ENCODE measurements at regions not wholly inside any gene's neighbourhood (a gene's known extent, or its start where the extent isn't known, plus 50 kb on each side); places are given as distances from the start of the nearest gene placed in this dataset.
A peak's percentile ranks its signal among the peaks of the same experiment; 100 is the strongest.
"Not testable (repeated sequence)": the region's sequence is repeated elsewhere in the genome, so short reads cannot be mapped to it uniquely, and the experiment has no call there.

DNA sequence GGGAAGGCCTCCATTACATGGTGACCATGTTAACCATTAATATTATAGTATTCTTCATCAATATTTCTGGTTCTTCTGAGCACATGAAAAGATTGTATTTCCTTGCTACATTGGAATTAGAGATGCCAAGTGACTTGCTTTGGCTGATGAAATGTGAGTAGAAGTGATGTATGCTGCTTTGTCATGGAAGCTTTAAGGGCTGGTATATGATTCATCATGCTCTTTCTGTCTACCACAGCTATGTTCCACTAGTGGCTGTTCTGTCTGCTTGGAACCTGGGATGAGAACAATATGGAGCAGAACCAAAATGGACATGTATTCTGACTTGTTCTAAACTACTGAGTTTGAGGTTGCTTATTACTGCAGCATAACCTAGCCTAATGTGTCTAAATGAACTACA lies 163.3 kb downstream of the TM2D1 start:
- Mint-ChIP-seq H3K27ac (no peak overlapping the region), H3K36me3 (ENCODE audit: low read depth) (no peaks in the 10 kb centered on the region), H3K4me1 (ENCODE audit: low read depth) (no peaks in the 10 kb centered on the region), H3K27me3 (no peaks in the 10 kb centered on the region), H3K9me3 (peaks cover 9% of the 10 kb centered on the region), H3K4me3 (no peak overlapping the region)
- no peak for DNase-seq

DNA sequence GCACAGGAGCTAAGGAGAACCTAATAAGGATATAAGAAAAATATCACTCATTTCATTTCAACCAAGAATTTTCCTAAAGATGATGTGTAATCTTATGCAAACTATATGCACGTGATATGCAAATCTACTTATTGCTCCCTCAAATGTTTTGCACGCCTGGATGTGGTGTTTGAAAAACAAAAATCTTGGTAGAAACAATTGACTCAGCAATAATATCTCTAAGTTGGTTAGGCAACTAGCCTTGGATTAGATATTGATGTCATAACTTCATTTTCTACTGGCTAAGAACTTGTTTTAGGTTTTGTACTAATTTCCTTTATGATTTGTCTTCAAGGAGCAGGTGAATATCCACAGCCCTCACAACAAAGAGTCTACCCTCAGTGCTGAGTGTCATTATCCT lies 164.6 kb downstream of the TM2D1 start:
- no peak overlapping the region for H3K4me3 Mint-ChIP-seq
- peaks cover 5% of the 10 kb centered on the region for H3K9me3 Mint-ChIP-seq
- no peak for DNase-seq
- H3K27me3 Mint-ChIP-seq: no peaks in the 10 kb centered on the region
- no peaks in the 10 kb centered on the region for H3K4me1 Mint-ChIP-seq (ENCODE audit: low read depth)
- H3K27ac Mint-ChIP-seq: no peak overlapping the region
- H3K36me3 Mint-ChIP-seq (ENCODE audit: low read depth): no peaks in the 10 kb centered on the region

DNA sequence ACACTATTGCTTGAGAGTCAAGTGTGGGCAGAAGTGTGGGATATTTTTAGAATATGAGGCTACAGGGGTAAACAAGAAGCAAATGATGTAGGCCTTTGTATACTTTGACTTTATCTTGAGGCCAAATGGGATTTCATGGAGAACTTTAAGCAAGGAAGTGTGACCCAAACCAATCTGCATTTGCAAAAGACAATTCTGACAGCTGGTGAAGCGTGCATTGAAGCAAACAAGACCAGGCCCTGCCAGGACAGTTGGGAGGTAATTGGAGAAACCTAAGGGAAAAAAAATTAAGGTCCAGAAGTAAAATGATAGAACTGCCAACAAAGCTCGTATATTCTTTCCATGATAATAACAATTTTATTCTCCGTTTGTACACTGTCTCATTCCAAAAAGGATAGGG lies 168.3 kb downstream of the TM2D1 start:
- no peak for DNase-seq
- Mint-ChIP-seq H3K9me3 (no peaks in the 10 kb centered on the region), H3K36me3 (ENCODE audit: low read depth) (no peaks in the 10 kb centered on the region), H3K4me3 (no peak overlapping the region), H3K27me3 (peaks cover 3% of the 10 kb centered on the region), H3K27ac (no peak overlapping the region), H3K4me1 (ENCODE audit: low read depth) (no peaks in the 10 kb centered on the region)

DNA sequence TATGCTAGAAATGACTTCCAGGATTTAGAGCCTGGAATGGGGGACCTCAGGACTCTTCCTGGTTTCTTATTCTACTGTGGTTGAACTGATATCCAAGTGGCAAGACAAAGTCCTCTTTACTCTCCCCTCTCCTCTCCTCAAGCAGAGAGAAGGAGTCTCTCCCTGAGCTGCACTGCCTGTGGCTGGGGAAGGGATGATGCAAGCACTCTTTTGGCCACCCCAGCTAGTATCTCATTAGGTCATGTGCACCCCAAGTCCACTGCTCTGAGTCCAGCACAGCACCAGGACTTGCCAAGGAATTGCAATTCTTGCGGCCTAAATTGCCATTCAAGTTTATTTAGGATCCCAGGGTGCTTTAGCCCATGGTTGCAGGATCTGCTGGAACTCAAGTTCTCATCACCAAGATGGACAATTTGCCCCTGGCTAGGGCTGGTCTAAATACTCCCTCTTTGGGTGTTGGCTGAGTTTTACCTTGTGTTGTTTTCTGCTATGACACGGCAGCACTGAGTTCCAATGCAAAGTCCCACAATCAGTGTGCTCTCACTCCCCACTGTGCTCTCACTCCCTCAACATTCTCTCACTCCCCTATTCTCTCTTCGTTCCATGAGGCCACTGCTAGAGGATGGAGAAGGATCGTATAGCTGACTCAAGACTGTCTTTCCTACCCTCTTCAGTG lies 172.2 kb downstream of the TM2D1 start:
- Mint-ChIP-seq H3K27ac (no peak overlapping the region), H3K36me3 (ENCODE audit: low read depth) (no peaks in the 10 kb centered on the region), H3K9me3 (no peaks in the 10 kb centered on the region), H3K27me3 (peaks cover 5% of the 10 kb centered on the region), H3K4me3 (no peak overlapping the region), H3K4me1 (ENCODE audit: low read depth) (no peaks in the 10 kb centered on the region)
- DNase-seq: no peak

DNA sequence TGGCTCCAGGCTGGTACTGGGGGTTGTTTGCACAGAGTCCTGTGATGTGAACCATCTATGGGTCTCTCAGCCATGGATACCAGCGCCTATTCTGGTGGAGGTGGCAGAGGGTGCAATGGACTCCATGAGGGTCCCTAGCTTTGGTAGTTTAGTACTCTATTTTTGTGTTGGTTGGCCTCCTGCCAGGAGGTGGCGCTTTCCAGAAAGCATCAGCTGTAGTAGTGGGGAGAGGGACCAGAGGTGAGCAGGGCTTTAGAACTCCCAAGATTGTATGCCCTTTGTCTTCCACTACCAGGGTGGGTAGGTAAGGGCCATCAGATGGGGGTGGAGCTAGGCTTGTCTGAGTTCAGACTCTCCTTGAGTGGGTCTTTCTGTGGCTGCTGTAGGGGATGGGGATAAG lies 177.6 kb downstream of the TM2D1 start:
- not testable (repeated sequence) for H3K27me3 Mint-ChIP-seq; H3K4me3 Mint-ChIP-seq; H3K27ac Mint-ChIP-seq; H3K9me3 Mint-ChIP-seq; H3K36me3 Mint-ChIP-seq (ENCODE audit: low read depth)
- peak; percentile 33 for DNase-seq
- H3K4me1 Mint-ChIP-seq (ENCODE audit: low read depth): peaks cover 15% of the 10 kb centered on the region

DNA sequence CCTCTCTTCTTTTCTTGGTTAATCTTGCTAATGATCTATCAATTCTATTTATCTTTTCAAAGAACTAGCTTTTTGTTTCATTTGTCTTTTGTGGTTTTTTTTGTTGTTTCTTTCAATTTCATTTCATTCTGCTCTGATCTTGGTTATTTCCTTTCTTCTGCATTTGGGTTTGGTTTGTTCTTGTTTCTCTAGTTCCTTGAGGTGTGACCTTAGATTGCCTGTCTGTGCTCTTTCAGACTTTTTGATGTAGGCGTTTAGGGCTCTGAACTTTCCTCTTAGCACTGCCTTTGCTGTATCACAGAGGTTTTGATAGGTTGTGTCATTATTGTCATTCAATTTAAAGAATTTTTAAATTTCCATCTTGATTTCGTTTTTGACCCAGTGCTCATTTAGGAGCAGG lies 180.1 kb downstream of the TM2D1 start:
- not testable (repeated sequence) for H3K4me3 Mint-ChIP-seq; DNase-seq; H3K9me3 Mint-ChIP-seq; H3K27me3 Mint-ChIP-seq; H3K36me3 Mint-ChIP-seq (ENCODE audit: low read depth); H3K27ac Mint-ChIP-seq
- peaks cover 15% of the 10 kb centered on the region for H3K4me1 Mint-ChIP-seq (ENCODE audit: low read depth)

DNA sequence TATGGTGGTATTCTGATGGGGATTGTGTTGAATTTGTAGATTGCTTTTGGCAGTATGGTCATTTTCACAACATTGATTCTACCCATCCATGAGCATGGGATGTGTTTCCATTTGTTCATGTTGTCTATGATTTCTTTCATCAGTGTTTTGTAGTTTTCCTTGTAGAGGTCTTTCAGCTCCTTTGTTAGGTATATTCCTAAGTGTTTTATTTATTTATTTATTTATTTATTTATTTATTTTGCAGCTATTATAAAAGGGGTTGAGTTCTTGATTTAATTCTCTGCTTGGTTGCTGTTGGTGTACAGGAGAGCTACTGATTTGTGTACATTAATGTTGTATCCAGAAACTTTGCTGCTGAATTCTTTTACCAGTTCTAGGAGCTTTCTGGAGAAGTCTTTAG lies 181.4 kb downstream of the TM2D1 start:
- peaks cover 15% of the 10 kb centered on the region for H3K4me1 Mint-ChIP-seq (ENCODE audit: low read depth)
- not testable (repeated sequence) for H3K9me3 Mint-ChIP-seq; H3K27me3 Mint-ChIP-seq; H3K36me3 Mint-ChIP-seq (ENCODE audit: low read depth); H3K27ac Mint-ChIP-seq; H3K4me3 Mint-ChIP-seq; DNase-seq

DNA sequence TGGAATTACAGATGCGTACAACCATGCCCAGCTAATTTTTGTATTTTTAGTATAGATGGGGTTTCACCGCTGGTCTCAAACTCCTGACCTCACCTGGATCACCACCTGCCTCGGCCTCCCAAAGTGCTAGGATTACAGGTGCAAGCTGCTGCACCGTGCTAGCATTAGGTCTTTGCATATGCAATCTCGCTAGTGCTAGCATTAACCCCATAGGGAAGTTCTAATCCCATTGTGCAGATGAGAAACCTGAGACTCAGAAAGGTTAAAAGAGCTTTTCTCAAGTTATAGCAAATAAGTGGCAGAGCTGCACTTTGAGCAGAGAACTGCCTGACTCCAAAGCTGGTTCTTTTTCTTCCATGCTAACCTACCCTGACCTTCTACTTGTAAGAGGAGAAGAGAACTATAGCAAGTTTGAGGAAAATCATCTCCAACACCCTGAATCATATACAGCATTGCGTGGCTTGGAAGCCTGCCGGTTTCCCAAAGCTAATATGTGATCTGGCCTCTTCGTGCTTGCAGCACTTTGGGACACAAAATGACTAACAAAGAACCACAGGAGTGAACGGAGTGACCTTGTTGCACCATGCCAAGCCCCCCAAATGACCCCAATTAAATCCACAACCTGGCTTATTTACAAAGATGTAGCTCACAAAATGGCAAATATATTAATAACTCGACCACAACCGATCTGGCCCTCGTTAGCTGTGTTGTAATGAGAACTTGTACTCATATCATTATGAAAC lies 185.1 kb downstream of the TM2D1 start:
- Mint-ChIP-seq H3K9me3 (peaks cover 8% of the 10 kb centered on the region), H3K36me3 (ENCODE audit: low read depth) (no peaks in the 10 kb centered on the region), H3K27me3 (peaks cover 3% of the 10 kb centered on the region), H3K4me3 (no peak overlapping the region), H3K4me1 (ENCODE audit: low read depth) (peaks cover 8% of the 10 kb centered on the region), H3K27ac (no peak overlapping the region)
- DNase-seq: no peak

DNA sequence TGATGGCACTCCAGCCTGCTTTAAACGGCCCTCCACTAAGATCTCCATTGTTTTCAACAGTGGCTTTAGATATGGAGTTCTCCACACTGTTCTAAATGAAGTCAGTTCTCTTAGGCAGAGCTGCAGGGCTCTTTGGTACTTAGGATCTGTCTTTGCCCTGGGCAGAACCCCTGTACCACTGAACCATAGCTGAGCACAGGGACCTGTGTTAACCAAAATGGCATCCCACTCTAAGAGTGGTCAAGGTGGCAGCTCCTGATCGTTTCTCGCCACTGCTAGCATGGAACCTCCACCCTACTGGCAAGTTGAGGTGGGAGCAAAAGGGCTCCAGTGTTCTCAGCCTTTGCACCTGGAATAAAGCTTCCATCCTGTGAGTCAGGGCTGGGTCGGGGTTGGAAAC lies 186.7 kb downstream of the TM2D1 start:
- H3K27ac Mint-ChIP-seq: no peak overlapping the region
- peaks cover 6% of the 10 kb centered on the region for H3K4me1 Mint-ChIP-seq (ENCODE audit: low read depth)
- peaks cover 6% of the 10 kb centered on the region for H3K9me3 Mint-ChIP-seq
- no peaks in the 10 kb centered on the region for H3K36me3 Mint-ChIP-seq (ENCODE audit: low read depth)
- no peak for DNase-seq
- no peak overlapping the region for H3K4me3 Mint-ChIP-seq
- peaks cover 2% of the 10 kb centered on the region for H3K27me3 Mint-ChIP-seq

DNA sequence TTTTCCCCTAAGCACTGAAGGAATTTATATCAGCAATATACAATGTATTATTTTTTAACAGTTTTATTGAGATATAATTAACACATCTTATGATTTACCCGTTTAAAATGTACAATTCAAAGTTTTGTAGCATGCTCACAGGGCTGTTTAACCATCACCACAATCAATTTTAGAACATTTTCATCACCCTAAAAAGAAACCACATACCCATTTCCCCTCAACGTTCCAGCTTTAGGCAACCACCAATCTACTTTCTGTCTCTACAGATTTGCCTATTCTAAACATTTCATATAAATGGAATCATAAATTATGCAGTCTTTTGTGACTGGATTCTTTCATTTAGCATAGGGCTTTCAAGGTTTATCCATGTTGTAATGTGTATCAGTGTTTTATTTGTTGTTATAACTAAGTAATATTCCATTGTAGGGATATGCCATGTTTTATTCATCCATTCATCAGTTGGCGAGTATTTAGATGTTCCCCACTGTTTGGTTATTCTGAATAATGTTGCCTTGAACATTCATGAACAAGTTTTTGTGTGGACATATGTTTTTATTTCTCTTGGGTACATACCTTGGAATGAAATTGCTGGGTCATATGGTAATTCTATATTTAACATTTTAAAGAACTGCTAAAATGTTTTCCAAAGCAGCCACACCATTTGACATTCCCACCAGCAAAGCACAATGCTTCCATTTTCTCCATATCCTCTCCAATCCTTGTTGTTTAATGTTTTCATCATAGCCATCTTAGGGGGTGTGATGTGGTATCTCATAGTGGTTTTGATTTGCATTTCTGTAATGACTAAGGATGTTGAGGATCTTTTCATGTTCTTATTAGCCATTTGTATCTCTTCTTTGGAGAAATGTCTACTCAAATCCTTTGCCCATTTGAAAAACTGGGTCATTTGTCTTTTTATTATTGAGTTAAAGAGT lies 188.5 kb downstream of the TM2D1 start:
- no peaks in the 10 kb centered on the region for H3K9me3 Mint-ChIP-seq
- DNase-seq: no peak
- H3K27ac Mint-ChIP-seq: no peak overlapping the region
- no peak overlapping the region for H3K4me3 Mint-ChIP-seq
- peaks cover 6% of the 10 kb centered on the region for H3K4me1 Mint-ChIP-seq (ENCODE audit: low read depth)
- no peaks in the 10 kb centered on the region for H3K27me3 Mint-ChIP-seq
- no peaks in the 10 kb centered on the region for H3K36me3 Mint-ChIP-seq (ENCODE audit: low read depth)

DNA sequence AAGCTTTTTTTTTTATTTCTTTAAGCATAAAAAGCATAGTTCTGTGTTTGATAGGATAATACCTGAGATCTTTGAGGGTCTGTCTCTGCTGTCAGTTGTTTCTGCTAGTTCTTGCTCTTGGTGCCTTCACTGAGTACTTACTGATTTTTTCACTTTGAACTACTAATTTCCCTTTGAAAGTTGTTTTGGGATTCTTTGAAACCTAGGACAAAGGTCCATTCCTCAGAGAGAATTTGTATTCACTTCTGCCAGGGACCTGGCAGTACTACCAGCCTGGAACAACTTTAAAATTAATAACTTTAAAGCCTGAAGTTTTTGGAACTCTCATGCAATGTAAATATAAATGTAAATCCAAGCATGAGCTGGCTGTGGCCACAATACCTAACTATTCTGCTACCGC lies 190.1 kb downstream of the TM2D1 start:
- H3K4me3 Mint-ChIP-seq: no peak overlapping the region
- no peaks in the 10 kb centered on the region for H3K27me3 Mint-ChIP-seq
- no peak for DNase-seq
- H3K27ac Mint-ChIP-seq: no peak overlapping the region
- no peaks in the 10 kb centered on the region for H3K9me3 Mint-ChIP-seq
- peaks cover 6% of the 10 kb centered on the region for H3K4me1 Mint-ChIP-seq (ENCODE audit: low read depth)
- H3K36me3 Mint-ChIP-seq (ENCODE audit: low read depth): no peaks in the 10 kb centered on the region

DNA sequence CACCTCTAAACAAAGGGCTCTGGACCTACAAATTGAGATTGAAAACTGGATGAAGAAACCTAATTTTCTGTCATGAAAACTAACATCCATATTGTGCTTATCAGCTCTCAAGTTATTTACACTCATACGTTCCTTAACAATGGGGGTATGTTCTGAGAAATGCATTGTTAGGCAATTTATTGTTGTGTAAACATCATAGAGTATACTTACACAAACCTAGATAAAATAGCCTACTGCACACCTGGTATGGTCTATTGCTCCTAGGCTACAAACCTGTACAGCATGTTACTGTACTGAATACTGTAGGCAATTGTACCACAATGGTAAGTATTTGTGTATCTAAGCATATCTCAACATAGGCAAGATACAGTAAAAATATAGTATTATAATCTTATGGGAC lies 191.4 kb downstream of the TM2D1 start:
- no peaks in the 10 kb centered on the region for H3K36me3 Mint-ChIP-seq (ENCODE audit: low read depth)
- peaks cover 6% of the 10 kb centered on the region for H3K4me1 Mint-ChIP-seq (ENCODE audit: low read depth)
- H3K4me3 Mint-ChIP-seq: no peak overlapping the region
- H3K9me3 Mint-ChIP-seq: no peaks in the 10 kb centered on the region
- H3K27ac Mint-ChIP-seq: no peak overlapping the region
- H3K27me3 Mint-ChIP-seq: no peaks in the 10 kb centered on the region
- DNase-seq: no peak

DNA sequence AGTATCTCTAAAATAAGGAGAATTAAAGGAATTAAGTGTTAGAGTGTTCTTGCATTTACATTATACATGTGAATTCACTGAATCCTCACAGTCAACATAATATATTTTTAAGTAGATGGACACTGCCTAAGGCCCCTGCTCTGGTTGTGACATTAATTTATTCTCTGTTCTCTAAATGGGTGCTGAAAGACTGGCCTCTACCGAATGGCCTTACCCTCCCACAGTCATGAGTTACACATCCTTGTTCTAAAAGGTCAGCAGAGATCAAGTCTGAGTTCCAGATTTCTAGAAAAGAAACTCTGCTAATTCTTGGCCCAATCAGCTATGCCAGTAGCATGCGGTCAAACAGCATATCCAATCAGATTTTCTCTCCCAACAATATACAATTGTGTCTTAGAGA lies 193.2 kb downstream of the TM2D1 start:
- Mint-ChIP-seq H3K4me1 (ENCODE audit: low read depth) (peaks cover 5% of the 10 kb centered on the region), H3K27ac (no peak overlapping the region), H3K9me3 (no peaks in the 10 kb centered on the region), H3K4me3 (no peak overlapping the region), H3K27me3 (no peaks in the 10 kb centered on the region), H3K36me3 (ENCODE audit: low read depth) (no peaks in the 10 kb centered on the region)
- no peak for DNase-seq

DNA sequence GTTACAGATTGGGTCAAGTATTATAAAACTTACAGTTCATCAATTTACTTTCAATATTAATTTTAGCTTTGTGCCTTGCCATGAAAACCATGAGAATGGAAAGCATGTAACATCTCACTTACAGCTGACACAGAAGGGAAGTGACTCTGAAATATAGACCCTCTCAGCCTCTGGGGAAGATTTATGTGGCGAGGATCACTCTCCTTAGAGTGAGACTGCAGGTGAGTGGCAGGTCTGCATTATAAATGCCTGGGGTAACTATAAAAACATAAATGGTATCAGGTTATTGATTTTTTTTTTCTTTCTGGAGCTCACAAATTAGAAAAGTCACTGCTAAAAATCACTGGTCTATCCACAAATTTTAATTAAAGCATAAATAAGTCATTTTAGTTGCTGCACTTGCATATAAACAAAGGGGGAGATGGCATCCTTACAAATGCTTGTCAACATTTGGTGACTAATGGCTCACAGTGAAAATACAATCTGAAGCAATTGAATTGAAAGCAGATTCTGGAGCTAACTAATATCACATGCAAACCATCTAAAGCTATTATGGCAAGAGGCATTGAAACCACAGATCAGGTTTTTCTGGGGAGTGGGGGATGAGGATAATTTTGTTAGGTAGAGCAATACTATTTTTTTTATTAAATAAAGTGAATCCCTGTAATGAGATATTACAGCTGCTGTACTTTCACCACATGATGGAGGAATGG lies 200.9 kb downstream of the TM2D1 start:
- H3K36me3 Mint-ChIP-seq (ENCODE audit: low read depth): no peaks in the 10 kb centered on the region

More for the DNA sequence above, 200.9 kb downstream of the TM2D1 start:
- Mint-ChIP-seq H3K9me3 (no peaks in the 10 kb centered on the region), H3K27ac (no peak overlapping the region), H3K27me3 (peaks cover 16% of the 10 kb centered on the region), H3K4me1 (ENCODE audit: low read depth) (no peaks in the 10 kb centered on the region), H3K4me3 (no peak overlapping the region)
- DNase-seq: no peak
